Femur (tissue), 1 donor: ENCODE measurements at regions not wholly inside any gene's neighbourhood (a gene's known extent, or its start where the extent isn't known, plus 50 kb on each side); places are given as distances from the start of the nearest gene placed in this dataset.
"Not testable (repeated sequence)": the region's sequence is repeated elsewhere in the genome, so short reads cannot be mapped to it uniquely, and the experiment has no call there.

Source experiments
- DNase-seq: peaks from one replicate; pipeline ENCODE4 v3.0.0-alpha.2; 2017

DNA sequence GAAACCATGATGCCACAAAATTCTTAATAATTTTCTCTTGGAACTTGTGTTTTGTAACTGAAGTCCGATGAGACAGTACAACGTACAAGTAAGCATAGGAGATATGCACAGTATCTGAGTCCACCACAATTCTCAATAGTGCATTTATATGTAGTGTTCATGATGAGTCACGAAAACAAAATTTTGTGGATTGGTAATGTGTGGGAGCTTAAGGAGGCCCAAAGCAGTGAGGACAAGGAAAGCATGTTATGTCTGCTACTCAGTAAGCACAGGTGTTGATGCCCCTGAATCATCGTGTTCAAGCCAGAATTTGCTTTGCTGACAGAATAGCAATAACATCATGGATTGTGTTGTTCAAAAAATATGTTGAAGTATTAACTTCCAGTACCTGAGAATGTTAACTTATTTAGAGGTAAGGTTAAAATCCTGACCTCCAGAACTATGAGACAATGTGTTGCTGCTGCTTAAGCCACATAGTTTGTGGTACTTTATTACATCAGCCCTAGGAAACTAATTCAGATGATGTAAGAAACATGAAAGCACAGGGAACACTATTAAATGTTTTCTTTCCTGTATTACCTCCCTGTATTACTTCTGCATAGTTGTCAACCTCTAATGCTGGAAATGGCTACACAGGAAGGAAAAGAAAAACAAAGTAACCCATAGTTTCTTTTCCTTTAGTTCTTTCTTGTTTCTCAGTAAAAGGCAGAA, 201.3 kb downstream of the SLITRK6 start:
- DNase-seq, result no peak

- no peak for DNase-seq
Measured at GRCh38 chr13:85592211-85592610, 207.0 kb downstream of the SLITRK6 start.

- no peak for DNase-seq
Measured at GRCh38 chr13:85590231-85590931, 208.8 kb downstream of the SLITRK6 start.

DNA sequence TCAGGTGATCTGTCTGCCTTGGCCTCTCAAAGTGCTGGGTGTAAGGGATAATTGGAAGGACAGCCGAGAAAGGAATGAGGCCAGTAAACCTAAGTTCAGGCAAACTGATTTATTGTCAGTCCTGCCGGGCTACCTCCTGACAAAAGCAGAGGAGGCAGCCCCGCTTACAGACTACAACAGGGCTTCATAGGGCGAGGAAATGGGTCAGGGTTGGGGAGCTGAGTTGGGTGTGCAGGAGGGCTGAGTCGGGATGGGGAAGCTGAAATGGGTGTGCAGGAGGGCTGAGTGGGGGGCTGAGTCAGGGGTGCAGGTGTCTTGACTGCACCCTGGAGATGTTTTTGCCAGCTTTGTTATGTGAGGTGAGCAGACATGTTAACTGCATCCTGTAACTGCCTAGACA, 210.2 kb downstream of the SLITRK6 start:
- no peak for DNase-seq

DNA sequence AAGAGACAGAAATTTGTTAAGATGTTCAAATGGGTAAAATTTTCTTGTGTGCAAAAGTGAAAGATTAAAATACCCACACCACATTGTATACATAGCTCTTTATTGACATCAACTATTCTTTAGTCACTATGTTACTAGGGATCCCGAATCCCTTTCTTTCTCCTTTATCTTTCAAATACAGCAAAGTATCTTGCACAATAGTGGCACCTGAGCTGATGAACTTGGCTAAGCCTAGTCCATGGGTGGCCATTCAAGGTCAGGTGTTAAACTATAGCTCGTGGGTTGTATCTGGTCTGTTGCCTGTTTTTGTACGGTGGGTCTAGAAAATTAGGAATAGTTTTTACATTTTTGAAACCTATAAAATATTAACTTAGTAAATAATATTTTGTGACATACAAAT, 210.9 kb downstream of the SLITRK6 start:
- DNase-seq, result no peak

DNA sequence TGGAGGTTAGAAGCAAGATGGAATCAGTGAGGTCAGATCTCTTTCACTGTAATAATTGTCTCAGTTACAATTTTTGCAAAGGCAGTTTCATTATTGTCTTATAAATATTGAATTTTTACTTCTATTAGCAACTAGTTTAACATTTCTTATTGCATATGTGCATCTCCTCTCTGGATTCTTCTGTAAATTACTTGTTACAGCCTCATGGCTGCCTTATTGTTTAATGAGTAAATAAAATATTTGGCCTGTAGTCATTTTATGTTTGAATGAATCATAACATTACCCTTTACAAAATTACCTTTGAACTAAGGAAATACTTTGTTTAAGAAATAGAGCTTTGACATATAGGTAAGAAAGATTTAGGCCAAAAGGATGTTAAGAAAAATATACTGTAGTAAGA, 212.4 kb downstream of the SLITRK6 start:
- DNase-seq, result no peak

- DNase-seq, result no peak
Measured at GRCh38 chr13:85586422-85586831, 212.8 kb downstream of the SLITRK6 start.

GRCh38 chr13:85582890-85583289, 216.3 kb downstream of the SLITRK6 start:
- DNase-seq, result no peak

GRCh38 chr13:85575110-85575509, 224.1 kb downstream of the SLITRK6 start:
- no peak for DNase-seq

- DNase-seq, result no peak
Measured at GRCh38 chr13:85567909-85568308, 231.3 kb downstream of the SLITRK6 start.

GRCh38 chr13:85565652-85566051, 233.6 kb downstream of the SLITRK6 start:
- no peak for DNase-seq

DNA sequence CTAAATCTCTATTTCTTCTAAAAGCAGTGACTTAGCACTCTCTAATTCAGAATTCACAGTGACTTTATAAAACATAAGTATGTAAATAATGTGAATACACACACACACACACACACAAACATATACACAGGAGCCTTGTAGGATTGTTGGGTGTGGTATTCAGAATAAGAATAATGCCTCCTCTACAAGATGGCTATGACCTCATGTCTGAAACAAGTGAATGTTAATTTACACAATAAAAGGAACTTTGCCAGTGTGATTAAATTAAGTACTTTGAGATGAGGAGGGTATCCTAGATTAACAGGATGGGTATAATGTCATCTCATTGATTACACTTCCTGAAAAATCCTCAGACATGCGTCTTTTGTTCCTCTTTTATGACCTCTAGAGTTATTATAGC, 234.6 kb downstream of the SLITRK6 start:
- no peak for DNase-seq

DNA sequence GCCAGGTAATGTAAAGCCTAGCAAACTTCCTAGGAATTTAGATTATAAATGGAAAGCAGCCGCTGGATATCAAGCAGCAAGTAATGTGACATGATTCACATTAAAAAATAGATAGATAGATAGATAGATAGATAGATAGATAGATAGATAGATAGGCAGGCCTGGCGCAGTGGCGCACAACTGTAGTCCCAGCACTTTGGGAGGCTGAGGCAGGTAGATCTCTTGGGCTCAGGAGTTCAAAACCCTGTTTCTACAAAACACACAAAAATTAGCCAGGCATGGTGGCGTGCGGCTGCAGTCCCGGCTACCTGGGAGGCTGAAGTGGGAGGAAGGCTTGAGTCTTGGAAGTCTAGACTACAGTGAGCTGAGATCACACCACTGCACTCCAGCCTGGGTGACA, 236.9 kb downstream of the SLITRK6 start:
- DNase-seq, result no peak

- DNase-seq, result no peak
Measured at GRCh38 chr13:85557691-85558467, 241.3 kb downstream of the SLITRK6 start.

DNA sequence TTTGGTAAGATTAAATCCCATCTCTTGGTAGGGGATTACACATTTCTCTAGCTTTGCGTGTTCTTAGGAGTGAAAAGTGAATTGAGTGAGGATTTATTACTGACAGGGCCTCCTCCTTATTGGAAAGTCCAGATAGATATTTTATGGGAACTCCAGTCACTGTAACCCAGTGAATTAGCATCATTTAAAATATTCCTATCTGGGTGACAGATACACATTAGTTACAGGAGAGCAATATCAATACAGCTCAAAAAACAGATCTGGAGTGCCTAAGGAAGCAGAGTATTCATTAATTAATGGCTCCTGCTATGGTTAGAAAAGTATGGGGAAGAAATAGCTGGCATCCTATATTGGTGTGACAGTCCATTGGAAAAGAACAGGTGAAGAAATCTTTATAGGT, 248.2 kb downstream of the SLITRK6 start:
- no peak for DNase-seq

DNA sequence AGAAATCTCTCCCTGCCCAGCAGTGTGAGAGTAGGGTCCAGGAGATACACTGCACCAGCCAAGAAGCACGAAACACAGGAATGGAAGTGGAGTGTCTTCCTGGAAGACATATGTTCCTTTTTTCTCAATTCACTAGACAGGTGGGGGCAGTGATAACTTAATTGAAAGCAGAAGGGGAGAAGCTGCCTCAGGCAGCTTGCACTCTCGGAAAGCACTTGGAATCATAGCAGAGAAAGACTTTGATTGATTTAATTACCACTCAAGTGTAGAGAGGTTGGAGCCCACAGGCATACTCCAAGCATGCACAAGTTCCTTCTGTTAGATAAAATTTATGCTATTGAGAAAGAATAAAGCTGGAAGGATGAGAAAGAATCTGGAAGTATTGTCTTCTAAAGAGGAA, 249.4 kb downstream of the SLITRK6 start:
- DNase-seq, result no peak

DNA sequence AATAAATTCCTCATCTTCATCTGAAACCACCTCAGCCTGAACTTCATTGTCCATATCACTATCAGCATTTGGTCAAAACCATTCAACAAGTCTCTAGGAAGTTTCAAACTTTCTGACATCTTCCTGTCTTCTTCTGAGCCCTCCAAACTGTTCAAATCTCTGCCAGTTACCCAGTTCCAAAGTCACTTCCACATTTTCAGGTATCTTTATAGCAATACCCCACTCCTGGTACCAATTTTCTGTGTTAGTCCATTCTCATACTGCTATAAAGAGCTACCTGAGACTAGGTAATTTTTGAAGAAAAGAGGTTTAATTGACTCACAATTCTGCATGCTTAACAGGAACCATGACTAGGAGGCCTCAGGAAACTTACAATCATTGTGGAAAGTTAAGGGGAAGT, 250.4 kb downstream of the SLITRK6 start:
- not testable (repeated sequence) for DNase-seq

GRCh38 chr13:85545771-85546170, 253.4 kb downstream of the SLITRK6 start:
- no peak for DNase-seq

DNA sequence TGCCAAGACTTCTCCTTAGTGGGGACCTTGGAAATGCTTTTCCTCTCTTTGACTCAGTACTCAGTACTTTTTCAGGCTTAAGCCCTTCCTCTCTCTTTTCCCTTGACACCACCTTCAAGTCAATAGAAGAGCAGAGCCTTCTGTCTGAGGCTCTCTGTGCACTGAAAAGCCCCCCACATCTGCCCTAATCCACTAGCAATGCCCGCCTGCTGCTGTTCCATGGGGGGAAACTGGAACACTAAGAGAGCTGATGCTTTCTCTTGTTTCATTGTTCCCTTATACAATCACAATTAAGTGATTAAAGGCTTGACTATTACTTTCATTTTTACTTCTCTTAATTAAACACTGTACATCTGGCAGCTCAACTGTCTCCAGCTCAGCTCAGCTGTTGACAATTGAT, 254.5 kb downstream of the SLITRK6 start:
- DNase-seq, result no peak

DNA sequence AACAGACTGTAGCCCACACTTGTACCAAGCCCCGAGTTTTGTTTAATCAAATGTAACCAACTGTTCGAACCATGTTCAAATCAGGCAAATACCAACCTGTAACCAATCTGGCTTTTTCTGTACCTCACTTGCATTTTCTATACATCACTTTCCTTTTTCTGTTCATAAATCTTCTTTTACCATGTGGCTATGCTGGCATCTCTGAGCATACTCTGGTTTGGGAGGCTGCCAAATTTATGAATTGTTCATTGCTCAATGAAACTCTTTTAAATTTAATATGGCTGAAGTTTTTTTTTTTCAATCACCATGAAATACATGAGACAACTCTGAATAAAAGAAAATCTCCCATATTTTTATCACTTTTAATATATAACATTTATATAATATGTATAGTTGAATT, 256.1 kb downstream of the SLITRK6 start:
- DNase-seq, result no peak

DNA sequence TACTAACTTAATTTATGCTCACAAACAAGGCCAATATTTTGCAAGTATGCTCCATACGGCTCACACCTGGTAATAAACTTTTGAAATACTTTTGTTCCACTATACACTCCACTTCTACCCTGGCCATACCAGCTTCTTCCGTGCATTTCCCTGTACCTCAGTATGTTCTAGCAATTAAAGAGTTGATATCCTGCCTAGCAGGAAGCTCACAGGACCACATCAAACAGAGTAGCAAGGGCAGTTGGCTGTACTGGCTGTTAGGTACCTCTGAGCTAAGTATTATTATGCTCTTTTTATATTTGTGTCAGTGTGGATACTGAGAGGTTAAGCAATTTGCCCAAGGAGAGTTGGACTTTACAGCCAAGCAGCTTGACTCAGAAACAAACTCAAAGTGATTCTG, 257.7 kb downstream of the SLITRK6 start:
- no peak for DNase-seq

- DNase-seq, result no peak
Measured at GRCh38 chr13:85538957-85539356, 260.3 kb downstream of the SLITRK6 start.

- no peak for DNase-seq
Measured at GRCh38 chr13:85537601-85538000, 261.6 kb downstream of the SLITRK6 start.

DNA sequence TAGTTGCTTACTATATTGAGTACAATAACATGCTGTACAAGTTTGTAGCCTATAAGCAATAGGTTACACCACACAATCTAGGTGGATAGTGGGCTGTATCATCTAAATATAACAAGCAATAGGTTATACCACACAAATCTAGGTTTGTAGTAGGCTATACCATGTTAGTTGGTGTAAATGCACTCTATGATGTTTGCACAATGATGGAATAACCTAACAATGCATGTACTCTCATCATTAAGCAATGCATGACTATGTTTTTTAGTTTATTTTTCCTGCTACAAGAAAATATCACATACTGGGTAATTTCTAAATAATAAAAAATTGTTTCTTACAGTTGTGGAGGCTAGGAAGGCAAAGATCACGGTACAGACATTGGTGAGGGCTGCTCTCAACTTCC, 262.5 kb downstream of the SLITRK6 start:
- no peak for DNase-seq
